Right kidney (tissue), 1 donor: ENCODE measurements at regions not wholly inside any gene's neighbourhood (a gene's known extent, or its start where the extent isn't known, plus 50 kb on each side); places are given as distances from the start of the nearest gene placed in this dataset.
"Not testable (repeated sequence)": the region's sequence is repeated elsewhere in the genome, so short reads cannot be mapped to it uniquely, and the experiment has no call there.

ENCODE experiments used
- DNase-seq: peaks from one replicate; pipeline ENCODE4 v3.0.0-alpha.2; 2016

- DNase-seq: no peak
Measured at GRCh38 chr6:8642131-8642530, 206.8 kb upstream of the SLC35B3 start.

- no peak for DNase-seq
Measured at GRCh38 chr6:8639928-8640649, 204.7 kb upstream of the SLC35B3 start.

- no peak for DNase-seq
Measured at GRCh38 chr6:8637896-8638597, 202.7 kb upstream of the SLC35B3 start.

GRCh38 chr6:8633762-8634161, 198.4 kb upstream of the SLC35B3 start:
- DNase-seq: no peak

- no peak for DNase-seq
Measured at GRCh38 chr6:8628736-8629135, 193.4 kb upstream of the SLC35B3 start.

GRCh38 chr6:8628063-8628462, 192.7 kb upstream of the SLC35B3 start:
- DNase-seq: no peak

- DNase-seq: no peak
Measured at GRCh38 chr6:8627085-8627861, 191.9 kb upstream of the SLC35B3 start.

GRCh38 chr6:8624665-8625064, 189.3 kb upstream of the SLC35B3 start:
- no peak for DNase-seq

GRCh38 chr6:8623441-8623840, 188.1 kb upstream of the SLC35B3 start:
- DNase-seq: no peak

GRCh38 chr6:8619853-8620252, 184.5 kb upstream of the SLC35B3 start:
- no peak for DNase-seq

- DNase-seq: not testable (repeated sequence)
Measured at GRCh38 chr6:8619408-8619807, 184.1 kb upstream of the SLC35B3 start.

GRCh38 chr6:8608737-8609136, 173.4 kb upstream of the SLC35B3 start:
- no peak for DNase-seq

GRCh38 chr6:8589941-8590729, 154.8 kb upstream of the SLC35B3 start:
- peak; percentile 16 for DNase-seq

GRCh38 chr6:8588176-8588575, 152.8 kb upstream of the SLC35B3 start:
- no peak for DNase-seq

GRCh38 chr6:8583291-8583690, 147.9 kb upstream of the SLC35B3 start:
- no peak for DNase-seq

- no peak for DNase-seq
Measured at GRCh38 chr6:8579372-8579771, 144.0 kb upstream of the SLC35B3 start.

GRCh38 chr6:8578006-8578405, 142.7 kb upstream of the SLC35B3 start:
- no peak for DNase-seq

- DNase-seq: no peak
Measured at GRCh38 chr6:8574749-8575468, 139.6 kb upstream of the SLC35B3 start.

GRCh38 chr6:8574311-8574710, 139.0 kb upstream of the SLC35B3 start:
- no peak for DNase-seq

GRCh38 chr6:8570256-8570920, 135.0 kb upstream of the SLC35B3 start:
- no peak for DNase-seq

- no peak for DNase-seq
Measured at GRCh38 chr6:8562125-8562524, 126.8 kb upstream of the SLC35B3 start.
